GM21723 (cell line): ENCODE measurements at regions not wholly inside any gene's neighbourhood (a gene's known extent, or its start where the extent isn't known, plus 50 kb on each side); places are given as distances from the start of the nearest gene placed in this dataset.
"Not testable (repeated sequence)": the region's sequence is repeated elsewhere in the genome, so short reads cannot be mapped to it uniquely, and the experiment has no call there.

Experiments
- ATAC-seq: cut with Tn5 transposase; IDR thresholded peaks from one replicate; pipeline ENCODE4 v1.9.1; 2021; ENCODE audit warnings: mild to moderate bottlenecking, moderate library complexity; ENCODE audit not compliant: unreplicated experiment

DNA sequence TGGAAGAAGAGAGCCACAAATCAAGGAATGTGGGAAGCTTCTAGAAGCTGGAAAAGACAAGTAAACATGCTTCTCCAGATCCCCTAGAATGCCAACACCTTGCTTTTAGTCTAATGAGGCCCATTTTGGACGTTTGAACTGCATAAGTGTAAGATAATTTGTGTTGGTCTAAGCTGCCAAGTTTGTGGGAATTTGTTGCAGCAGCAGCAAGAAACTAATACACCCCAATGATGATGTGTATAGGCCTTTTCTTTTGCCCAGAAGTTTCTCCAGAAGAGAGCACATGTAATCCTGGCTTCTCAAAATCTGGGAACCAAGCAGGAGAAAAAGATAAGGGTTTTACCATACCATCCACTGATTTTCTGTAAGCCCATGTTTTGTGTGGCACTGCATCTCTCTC, 96.1 kb upstream of the DPT start:
- ATAC-seq = no peak

DNA sequence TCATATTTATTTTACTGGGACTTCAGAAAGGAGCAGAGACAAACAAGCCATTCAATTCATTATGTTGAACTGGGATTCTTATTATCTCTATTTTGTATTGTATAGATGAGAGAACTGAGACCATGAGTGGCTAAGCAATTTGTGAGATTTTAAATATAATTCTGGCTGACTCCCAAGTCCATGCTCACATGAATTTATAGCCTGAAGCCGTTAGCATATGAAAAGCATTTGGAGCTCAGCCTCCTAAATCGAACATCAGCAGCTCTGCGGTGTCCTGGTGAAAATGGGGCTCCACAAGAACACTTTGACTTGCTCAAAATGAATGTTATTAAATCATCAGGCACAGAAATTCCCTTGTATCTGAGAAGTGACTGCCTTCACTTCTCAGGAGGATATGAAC, 96.8 kb upstream of the DPT start:
- ATAC-seq = no peak

DNA sequence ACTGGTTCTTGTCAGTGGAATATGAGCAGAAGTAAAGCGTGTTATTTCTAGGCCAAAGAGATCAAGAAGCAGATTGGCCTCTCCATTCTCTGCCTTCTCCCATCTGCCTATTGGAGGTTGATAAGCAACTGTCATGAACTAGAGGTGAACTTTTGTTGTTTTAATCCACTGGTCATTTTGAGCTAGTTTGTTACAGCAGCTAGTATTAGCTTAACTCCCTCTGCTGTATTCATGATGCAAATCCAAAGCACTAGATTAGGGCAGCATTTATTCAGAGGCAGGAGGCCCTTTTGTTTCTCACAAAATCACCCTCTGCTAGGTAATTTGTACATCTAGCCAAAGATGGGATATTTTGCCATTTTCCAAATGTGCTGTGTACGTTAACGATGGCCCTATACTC, 97.3 kb upstream of the DPT start:
- no peak for ATAC-seq

DNA sequence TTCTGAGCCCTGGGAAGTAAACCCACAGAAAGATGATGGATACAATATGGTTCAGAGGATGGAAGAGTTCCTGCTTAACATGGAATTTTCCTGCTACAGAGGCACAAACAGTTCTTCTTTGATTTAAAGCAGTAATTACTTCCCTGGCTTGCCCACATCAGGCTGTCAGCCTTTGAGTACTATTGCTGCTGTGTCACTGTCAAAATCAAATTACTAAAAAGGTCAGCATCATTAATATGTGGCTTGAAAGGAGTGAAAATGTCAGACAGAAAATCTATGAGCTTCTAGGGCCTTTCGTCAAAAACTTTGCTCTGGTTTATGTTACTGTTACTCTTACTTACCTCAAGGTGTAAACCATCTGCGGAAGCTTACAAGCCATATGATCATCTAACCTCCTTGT, 98.6 kb upstream of the DPT start:
- ATAC-seq = no peak

DNA sequence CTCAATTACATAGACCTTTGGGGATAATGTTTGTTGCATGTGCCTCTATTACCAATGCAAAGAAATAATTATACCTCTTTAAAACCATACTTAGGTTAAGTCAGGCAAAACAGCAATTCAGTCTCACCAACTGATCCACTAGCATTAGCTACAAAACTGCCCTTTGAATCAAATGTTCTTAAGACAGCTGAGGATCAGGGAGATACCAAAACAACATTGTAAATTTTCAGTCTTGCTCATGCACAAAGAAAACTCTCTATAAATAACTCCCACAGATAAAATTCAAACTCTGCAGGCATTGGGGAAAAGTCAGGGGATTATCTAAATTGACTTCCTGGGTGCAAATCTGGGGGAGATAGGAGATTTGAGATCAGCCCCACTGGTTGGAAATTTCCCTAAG, 100.9 kb upstream of the DPT start:
- no peak for ATAC-seq

DNA sequence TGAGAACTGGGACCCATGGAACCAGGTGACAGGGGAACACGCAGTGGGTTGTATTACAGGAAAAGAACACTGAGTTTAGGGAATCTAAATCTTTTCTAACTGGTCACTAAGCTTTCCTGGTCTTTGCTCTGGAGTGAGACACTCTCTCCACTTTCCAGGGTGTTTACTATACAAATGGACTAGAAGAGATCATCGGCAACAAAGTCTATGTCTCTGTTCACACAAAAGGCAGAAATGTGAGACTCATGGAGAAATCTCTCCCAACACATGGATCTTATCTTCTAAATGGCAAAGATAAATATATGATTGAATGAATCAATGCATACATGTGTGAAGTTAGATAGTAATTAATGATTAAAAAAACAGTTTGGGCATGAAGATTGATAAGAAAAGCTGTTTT, 101.6 kb upstream of the DPT start:
- ATAC-seq = no peak

DNA sequence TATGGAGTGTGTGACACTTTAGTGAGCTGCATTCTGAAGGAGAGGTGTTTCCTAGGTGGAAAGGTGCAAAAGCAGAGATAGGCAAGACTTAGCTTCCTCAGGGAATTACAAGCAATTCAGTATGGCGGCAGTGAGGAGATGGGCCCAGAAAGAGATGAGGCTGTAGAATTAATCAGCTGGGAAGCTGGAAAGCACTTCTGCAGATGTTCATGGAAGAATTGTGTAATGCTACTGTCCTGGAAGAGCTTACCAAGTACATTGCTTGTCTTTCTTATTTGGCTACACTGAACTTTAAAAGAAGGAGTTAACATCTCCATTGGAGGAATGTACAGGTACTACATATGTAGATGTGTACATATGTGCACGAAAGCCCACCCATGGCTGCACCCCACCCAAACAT, 103.7 kb upstream of the DPT start:
- ATAC-seq = no peak

DNA sequence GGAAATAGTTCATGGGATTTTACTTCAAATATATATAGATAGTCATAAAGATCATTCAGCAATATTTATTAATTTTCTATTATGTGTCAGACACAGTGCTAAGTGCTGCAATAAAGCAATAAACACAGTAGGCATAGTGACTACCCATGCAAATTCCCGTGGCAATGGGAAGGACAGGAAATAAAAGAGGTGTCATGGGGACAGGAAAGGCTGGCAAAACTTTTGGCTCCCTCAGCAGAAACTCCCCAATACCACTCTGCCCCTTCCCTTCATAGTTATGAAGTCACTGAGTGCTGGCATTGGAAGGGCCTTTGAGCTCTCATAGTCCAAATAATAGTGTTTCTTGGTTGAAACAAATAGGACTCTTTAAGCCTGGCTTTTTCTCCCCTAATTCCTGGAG, 104.4 kb upstream of the DPT start:
- no peak for ATAC-seq

DNA sequence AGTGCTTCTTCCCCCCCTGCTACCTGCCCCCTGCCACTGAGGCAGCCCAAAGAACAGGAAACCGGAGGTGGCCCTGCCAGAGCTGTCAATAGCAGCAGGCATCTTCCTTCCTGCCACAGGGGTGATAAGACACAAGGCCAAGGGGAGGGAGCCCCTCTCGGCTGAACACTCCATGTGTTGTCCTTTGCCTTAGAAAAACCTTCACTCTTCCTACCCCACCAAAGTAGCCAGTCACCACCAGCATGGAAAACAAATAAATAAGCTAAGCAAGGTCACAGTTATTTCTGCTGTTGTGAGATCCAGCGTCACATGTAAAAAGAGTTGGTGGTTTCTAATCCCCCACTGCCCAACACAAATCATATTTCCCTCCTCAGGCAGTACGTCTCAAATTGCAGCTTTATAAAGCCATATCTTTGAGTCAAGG, 104.8 kb upstream of the DPT start:
- no peak for ATAC-seq

DNA sequence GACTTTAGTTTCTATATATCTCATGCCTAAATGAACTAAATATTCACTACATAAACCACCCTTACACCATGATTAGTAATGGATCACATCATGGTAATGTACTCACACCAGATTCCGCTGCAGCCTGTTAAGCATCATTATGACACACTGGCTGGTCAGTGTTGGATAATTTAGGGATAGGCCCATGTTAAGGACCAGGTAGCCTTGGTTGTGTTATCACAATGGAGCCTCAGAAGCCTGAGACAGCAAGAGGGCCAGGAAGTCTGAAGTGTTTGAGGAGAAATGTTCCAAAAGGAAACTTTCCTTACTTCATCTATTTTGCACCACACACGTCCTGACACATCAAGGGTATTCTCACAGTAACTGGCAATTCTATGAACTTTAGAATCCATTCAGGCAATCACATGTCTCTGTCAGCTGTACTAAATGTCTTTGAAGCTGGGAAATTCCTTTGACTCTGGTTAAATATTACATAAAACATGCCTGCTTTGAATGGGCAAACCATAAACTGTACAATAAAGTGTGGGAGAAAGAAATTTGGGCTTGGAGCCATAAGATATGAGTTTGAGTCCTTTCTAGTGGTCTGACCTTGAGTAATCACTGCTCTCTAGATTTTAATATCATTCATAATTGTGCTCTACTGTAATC, 105.3 kb upstream of the DPT start:
- ATAC-seq = no peak

DNA sequence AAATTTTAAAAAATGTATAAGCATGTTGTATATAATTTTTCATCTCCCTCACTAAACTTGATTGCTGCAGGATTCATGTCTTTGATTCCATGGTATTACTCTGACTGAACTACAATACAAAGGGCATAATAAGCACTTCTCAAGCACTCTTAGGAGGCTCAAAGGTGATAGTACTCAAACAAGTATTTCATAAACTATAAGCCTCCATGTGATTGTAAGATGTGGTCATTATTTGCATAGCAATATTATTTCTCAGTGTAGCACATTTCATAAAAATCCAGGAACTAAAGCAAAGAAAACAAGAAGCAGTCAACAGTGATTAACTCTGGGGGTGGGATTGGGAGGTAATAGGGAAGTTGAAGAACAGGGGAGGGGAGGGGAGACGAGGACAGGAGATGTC, 106.2 kb upstream of the DPT start:
- no peak for ATAC-seq

DNA sequence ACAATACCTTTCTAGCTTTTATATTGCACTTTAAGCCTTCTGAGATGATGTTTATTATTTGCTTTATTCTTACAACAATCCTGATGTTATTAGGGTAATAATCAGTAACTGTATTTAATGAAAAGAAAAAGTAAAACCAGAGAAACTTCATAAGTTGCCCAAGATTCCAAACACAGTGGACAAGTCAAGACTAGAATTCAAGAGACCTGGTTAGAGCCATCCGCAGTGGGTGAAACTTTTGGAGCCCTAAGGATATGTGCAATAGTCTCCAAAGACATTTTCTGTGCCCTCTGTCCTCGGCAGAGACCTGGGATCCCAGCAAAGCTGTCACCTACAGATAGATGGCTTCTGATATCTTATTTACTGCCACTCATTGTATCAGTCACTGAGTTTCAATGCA, 106.8 kb upstream of the DPT start:
- no peak for ATAC-seq

DNA sequence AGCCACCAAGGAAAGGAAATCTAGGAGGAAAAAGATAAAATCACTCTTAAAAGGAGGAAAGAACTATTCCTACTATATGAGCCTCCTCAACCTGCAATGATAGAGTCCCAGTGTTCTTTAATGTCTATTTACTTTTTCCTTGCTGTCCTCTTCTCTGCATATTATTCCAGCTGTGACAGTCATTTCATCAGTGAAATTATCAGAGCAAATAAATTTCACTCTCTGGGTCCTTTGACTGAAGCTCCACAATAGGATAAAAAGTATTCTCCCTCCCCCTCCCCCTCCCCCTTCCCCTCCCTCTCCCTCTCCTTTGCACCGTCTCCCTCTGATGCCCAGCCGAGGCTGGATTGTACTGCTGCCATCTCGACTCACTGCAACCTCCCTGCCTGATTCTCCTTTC, 107.5 kb upstream of the DPT start:
- no peak for ATAC-seq

DNA sequence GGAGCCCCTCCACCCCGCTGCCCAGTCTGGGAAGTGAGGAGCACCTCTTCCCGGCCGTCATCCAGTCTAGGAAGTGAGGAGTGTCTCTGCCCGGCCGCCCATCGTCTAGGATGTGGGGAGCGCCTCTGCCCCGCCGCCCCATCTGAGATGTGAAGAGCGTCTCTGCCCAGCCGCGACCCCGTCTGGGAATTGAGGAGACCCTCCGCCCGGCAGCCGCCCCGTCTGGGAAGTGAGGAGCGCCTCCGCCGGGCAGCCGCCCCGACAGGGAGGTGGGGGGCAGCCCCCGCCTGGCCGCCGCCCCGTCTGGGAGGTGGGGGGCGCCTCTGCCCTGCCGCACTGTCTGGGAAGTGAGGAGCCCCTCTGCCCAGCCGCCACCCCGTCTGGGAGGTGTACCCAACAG, 108.2 kb upstream of the DPT start:
- not testable (repeated sequence) for ATAC-seq

DNA sequence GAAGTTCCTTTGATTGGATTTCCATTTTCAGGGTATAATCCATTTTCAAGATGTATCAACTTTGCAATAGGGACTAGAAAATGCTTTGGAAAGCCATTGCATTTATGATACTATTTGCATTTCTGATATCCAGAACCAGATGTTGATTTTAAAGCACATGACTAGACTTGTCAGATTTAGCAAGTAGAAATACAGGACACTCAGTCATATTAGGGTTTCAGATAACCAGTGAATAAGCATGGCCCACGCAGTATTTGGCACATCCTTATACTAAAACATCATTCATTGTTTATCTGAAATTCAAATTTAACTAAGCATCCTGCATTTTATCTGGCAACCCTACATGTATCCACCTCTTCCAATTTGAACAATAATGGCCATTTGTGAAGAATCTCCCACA, 113.3 kb upstream of the DPT start:
- no peak for ATAC-seq

DNA sequence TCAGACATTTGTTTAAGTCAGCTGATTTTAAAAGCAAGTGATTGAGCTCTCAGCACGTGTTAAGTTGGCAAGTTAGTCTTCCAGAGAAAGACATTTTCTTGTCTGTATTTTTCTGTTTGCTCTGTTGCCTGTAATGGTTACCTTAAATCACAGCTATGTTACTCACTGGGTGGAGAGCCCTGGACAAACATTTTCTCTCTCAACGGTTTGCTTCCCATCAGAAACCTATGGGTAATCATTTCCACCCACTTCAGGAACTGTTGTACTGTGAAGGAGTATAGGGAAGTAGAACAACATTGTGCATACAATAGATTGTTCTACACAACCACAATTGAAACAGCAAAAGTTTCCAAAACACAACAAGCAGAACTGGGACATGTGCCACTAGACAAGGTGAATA, 113.9 kb upstream of the DPT start:
- no peak for ATAC-seq

DNA sequence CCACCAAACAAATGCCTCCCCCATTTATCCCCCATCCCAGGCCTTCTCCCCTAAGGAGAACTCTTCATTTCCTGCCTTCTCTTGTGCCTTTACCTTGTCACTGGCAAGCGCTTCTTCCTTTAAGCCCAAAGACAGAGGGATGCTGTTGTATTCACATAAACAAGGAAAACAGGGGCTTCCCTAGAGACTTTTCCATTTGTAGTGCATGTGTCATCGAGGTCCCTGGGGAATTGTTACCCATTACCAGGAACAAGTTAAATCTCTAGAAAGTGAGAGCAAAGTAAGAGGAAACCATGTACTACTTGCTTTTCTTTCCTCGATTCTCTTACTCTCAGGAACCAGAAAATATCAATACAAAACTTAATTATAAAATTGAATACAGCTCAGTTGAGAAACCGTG, 114.4 kb upstream of the DPT start:
- no peak for ATAC-seq

DNA sequence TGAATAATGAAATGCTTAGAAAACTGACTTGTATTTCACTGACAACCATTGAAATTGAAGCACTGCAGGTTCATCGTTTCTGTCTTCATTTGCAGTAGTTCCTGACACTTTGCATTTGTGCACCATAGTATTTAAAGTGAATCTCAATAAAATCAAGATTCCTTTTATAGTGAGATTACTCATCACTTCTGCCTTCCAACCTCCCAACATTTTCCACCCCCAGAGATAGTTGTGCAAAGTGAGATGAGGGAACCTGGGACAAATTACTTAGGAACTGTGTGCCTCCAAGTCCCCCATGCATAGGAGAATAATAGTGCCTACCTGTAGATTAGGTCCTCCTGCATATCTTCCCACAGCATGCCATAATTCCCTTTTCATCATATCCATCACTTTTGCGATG, 114.9 kb upstream of the DPT start:
- ATAC-seq = no peak

DNA sequence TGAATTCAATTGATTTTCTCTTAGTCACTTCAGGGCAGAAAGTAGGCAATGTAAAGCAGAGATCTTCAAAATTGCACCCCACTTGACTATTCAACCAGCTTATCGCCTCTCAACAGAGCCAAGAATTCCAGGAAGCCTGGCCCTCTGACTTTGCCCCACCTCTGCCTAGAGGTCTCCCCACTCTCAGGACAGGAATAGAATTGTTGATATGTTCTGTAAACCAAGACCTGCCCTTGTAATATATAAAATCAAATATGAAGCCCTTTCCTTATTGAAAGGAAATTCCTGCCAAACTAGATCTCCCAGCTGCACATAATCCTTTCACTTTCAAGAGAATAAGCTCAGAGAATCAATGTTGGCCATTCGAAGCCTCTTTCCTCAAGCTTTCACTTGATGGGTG, 116.1 kb upstream of the DPT start:
- no peak for ATAC-seq

DNA sequence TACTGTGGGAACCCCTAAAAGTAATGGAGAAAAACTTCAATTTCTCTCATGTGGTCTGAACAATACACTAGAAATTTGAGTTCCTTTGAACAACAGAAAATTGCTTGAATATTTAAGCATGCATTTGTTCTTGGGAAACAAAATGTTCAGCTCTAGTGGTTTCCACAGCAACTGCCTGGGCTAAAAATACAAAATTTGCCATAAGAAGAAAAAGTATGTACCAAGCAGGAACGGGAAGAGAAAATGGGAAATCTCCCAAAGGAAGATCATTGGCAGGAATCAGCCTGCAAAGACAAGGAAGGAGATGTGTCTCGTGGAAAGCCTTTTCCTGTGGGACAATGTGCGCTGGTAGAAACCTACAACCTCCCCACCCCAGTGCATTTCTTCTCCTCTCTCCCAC, 119.0 kb upstream of the DPT start:
- ATAC-seq = no peak

DNA sequence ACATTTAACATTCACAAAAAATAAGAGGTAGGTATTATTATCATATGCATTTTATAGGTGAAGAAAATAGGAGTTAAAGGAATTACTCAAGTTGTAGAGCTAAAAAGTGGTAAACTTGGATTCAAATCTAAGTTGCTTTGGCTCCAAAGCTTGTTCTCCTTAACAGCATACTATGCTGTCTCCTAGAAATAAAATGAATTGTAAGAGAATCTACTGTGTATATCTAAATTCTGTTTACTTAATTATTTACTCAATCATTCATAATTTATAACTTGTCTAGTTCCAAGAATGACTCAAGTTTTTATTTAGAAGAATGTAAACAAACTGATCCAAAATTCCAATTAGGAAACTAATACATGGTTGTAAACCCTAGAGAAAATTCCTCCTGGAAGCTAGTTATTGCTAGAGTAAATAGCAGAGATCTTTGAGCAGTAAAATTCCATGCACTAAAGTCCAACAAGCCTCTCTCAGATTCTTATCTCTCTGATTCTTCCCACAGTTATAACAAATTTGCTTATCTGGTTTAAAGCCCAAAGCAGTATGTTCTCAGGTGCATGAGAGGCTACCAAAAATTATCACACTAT, 132.5 kb upstream of the DPT start:
- no peak for ATAC-seq

DNA sequence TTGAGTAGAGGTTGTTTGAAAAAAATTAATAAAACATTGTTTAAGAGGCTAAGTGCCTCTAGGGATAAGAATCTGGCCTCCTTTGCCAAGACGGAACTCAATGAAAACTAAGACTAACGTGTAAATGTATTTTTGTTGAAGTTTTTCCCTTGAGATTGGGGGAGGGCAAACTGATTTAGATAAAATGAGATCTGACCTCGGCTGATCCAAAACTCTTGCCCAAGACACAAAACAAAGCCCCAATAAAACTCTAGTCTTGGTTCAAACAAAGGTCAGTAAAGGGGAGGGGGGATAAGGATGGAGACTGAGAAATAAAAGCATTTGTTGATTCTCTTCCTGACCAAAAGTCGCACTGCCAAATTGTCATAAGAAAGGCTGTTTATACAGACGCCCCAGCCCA, 134.8 kb upstream of the DPT start:
- no peak for ATAC-seq

DNA sequence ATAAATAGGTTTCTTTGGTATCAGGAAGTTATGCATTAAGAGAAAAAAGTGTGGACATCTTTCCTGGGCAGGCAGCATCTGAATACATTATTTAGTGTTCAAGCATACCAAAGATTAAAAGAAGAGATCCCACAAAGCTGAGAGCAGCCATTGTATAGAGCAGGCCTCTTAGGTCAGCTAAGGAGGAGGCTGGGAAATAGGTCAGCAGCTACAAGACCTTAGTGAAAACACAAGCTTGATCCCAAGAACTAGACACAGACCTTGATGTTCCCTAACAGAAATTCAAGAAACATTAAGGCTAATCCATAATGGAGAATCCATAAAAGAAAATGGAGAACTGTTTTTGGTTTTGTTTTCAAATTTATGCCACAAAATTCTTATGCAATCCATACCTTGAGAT, 135.3 kb upstream of the DPT start:
- no peak for ATAC-seq
